ENCODE measurements at regions not wholly inside any gene's neighbourhood (a gene's known extent, or its start where the extent isn't known, plus 50 kb on each side); places are given as distances from the start of the nearest gene placed in this dataset.

DNA sequence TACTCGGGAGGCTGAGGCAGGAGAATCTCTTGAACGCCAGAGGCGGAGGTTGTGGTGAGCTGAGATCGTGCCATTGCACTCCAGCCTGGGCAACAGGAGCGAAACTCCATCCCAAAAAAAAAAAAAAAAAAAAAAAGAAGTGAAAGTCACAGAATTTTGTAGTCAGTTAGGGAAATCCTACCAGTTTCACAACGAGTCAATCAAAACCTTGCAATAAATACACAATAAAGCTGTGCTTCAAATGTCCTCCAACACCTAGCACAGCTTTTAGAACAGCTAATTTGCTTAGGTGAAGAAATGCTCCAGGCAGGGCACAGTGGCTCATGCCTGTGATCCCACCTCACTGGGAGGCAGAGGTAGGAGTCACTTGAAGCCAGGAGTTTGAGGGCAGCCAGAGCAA lies 112.8 kb upstream of the ATF7IP start:
- H3K27ac ChIP-seq (ENCODE audit: low read depth, low read length): no peak overlapping the region
- H3K4me1 ChIP-seq (ENCODE audit: control insufficient read depth in 2 of 2, insufficient read depth in 2 of 2, low read length in 2 of 2): peaks cover 22 to 26% of the 10 kb centered on the region in 2 donors
- Mint-ChIP-seq H3K27ac (peak overlapping the region in 2 of 9 donors; percentile 43 to 78), H3K36me3 (peaks cover 0 to 25% (median 0%) of the 10 kb centered on the region in 5 donors), H3K4me3 (no peak overlapping the region), H3K27me3 (no peaks in the 10 kb centered on the region), H3K9me3 (peaks cover 0 to 12% (median 3%) of the 10 kb centered on the region in 11 donors), H3K4me1 (peaks cover 33 to 48% (median 45%) of the 10 kb centered on the region in 7 donors)
- no peaks in the 10 kb centered on the region for H3K27me3 ChIP-seq (ENCODE audit: control insufficient read depth in 2 of 2, insufficient read depth in 2 of 2, low read length in 2 of 2)
- H3K4me3 ChIP-seq (ENCODE audit: low read length): no peak overlapping the region
- intact Hi-C loops (cut with micrococcal nuclease): loop anchor here in 1 of 2 donors (10.0 kb wide), 1 partner anchor 1312 kb away; no protein-coding TSS in a partner anchor
- ChIA-PET POLR2A (interaction anchor here (1.2 kb wide), 1 partner anchor 113 kb away, joined by 4 read pairs; the partner anchor contains the start of gene ATF7IP), CTCF (no interaction called here)
- H3K36me3 ChIP-seq (ENCODE audit: control insufficient read depth in 2 of 3, insufficient read depth in 3 of 3, low read length in 3 of 3): no peaks in the 10 kb centered on the region
- H3K9me3 ChIP-seq (ENCODE audit: control insufficient read depth in 2 of 3, low read length in 3 of 3): no peaks in the 10 kb centered on the region
- ATAC-seq: no peak
- no peak for DNase-seq

DNA sequence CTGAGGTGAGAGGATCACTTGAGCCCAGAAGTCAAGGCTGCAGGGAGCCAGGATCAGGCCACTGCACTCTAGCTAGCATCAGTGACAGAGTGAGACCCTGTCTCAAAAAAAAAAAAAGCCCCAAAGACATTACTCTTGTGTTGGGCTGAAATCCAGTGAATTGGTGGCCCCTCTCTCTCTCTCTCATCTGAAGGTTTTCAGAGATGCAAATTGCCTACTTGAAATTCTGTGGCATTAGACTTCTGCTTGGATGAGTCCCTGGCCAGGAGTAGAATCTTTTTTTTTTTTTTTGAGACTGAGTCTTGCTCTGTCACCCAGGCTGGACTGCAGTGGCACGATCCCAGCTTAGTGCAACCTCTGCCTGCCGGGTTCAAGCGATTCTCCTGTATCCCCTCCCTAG lies 112.0 kb upstream of the ATF7IP start:
- no peak overlapping the region for H3K4me3 Mint-ChIP-seq
- peaks cover 0 to 33% (median 0%) of the 10 kb centered on the region in 5 donors for H3K36me3 Mint-ChIP-seq
- Histone ChIP-seq H3K27ac (ENCODE audit: low read depth, low read length) (no peak overlapping the region), H3K9me3 (ENCODE audit: control insufficient read depth in 2 of 3, low read length in 3 of 3) (no peaks in the 10 kb centered on the region), H3K4me3 (ENCODE audit: low read length) (no peak overlapping the region), H3K27me3 (ENCODE audit: control insufficient read depth in 2 of 2, insufficient read depth in 2 of 2, low read length in 2 of 2) (no peaks in the 10 kb centered on the region), H3K36me3 (ENCODE audit: control insufficient read depth in 2 of 3, insufficient read depth in 3 of 3, low read length in 3 of 3) (no peaks in the 10 kb centered on the region), H3K4me1 (ENCODE audit: control insufficient read depth in 2 of 2, insufficient read depth in 2 of 2, low read length in 2 of 2) (peaks cover 30 to 34% of the 10 kb centered on the region in 2 donors)
- no peaks in the 10 kb centered on the region for H3K27me3 Mint-ChIP-seq
- DNase-seq (no peak), ATAC-seq (no peak)
- intact Hi-C loops (cut with micrococcal nuclease): loop anchor here in 1 of 2 donors (10.0 kb wide), 1 partner anchor 1311 kb away; no protein-coding TSS in a partner anchor
- H3K4me1 Mint-ChIP-seq: peaks cover 41 to 56% (median 53%) of the 10 kb centered on the region in 7 donors
- H3K9me3 Mint-ChIP-seq: peaks cover 0 to 20% (median 6%) of the 10 kb centered on the region in 11 donors
- POLR2A ChIA-PET: interaction anchor here (0.7 to 3.1 kb wide), 4 partner anchors 14 to 112 kb away, joined by 3 to 43 read pairs (median 15); partner anchors contain the start of gene ATF7IP
- H3K27ac Mint-ChIP-seq: no peak overlapping the region
- CTCF ChIA-PET: interaction anchor here (0.6 to 5.8 kb wide), 4 partner anchors 10 to 50 kb away, joined by 3 to 36 read pairs (median 3); no protein-coding TSS in a partner anchor

GRCh38 chr12:14254781-14255180 lies 110.7 kb upstream of the ATF7IP start:
- Mint-ChIP-seq H3K4me3 (peak overlapping the region in 4 of 10 donors; percentile 7 to 70 (median 50)), H3K36me3 (peaks cover 0 to 42% (median 3%) of the 10 kb centered on the region in 5 donors), H3K9me3 (peaks cover 0 to 29% (median 6%) of the 10 kb centered on the region in 11 donors), H3K4me1 (peaks cover 41 to 65% (median 62%) of the 10 kb centered on the region in 7 donors), H3K27ac (peak overlapping the region; percentile 51 to 99 (median 97)), H3K27me3 (no peaks in the 10 kb centered on the region)
- no peaks in the 10 kb centered on the region for H3K27me3 ChIP-seq (ENCODE audit: control insufficient read depth in 2 of 2, insufficient read depth in 2 of 2, low read length in 2 of 2)
- H3K4me3 ChIP-seq (ENCODE audit: low read length): no peak overlapping the region
- no peaks in the 10 kb centered on the region for H3K36me3 ChIP-seq (ENCODE audit: control insufficient read depth in 2 of 3, insufficient read depth in 3 of 3, low read length in 3 of 3)
- peaks cover 34 to 37% of the 10 kb centered on the region in 2 donors for H3K4me1 ChIP-seq (ENCODE audit: control insufficient read depth in 2 of 2, insufficient read depth in 2 of 2, low read length in 2 of 2)
- no peak overlapping the region for H3K27ac ChIP-seq (ENCODE audit: low read depth, low read length)
- DNase-seq (no peak), ATAC-seq (no peak)
- CTCF ChIA-PET: interaction anchor here (0.6 to 5.8 kb wide), 4 partner anchors 16 to 163 kb away, joined by 3 to 36 read pairs (median 9); no protein-coding TSS in a partner anchor
- no peaks in the 10 kb centered on the region for H3K9me3 ChIP-seq (ENCODE audit: control insufficient read depth in 2 of 3, low read length in 3 of 3)
- POLR2A ChIA-PET: interaction anchor here (0.6 to 3.1 kb wide), 8 partner anchors 12 to 1535 kb away, joined by 3 to 43 read pairs (median 4); partner anchors contain the start of genes ATF7IP and EPS8
- intact Hi-C loops (cut with micrococcal nuclease): loop anchor here (5.0 to 10.0 kb wide), 4 partner anchors 1310 to 1628 kb away; partner anchors contain the start of genes EPS8 (in 1 of the 2) and STRAP (in 1 of the 2)

GRCh38 chr12:14256121-14256520 lies 109.4 kb upstream of the ATF7IP start:
- Mint-ChIP-seq H3K36me3 (peaks cover 0 to 50% (median 3%) of the 10 kb centered on the region in 5 donors), H3K4me1 (peaks cover 41 to 69% (median 65%) of the 10 kb centered on the region in 7 donors), H3K27ac (peak overlapping the region; percentile 89 to 99 (median 98)), H3K9me3 (peaks cover 0 to 36% (median 12%) of the 10 kb centered on the region in 11 donors), H3K27me3 (no peaks in the 10 kb centered on the region), H3K4me3 (peak overlapping the region; percentile 25 to 80 (median 77))
- Histone ChIP-seq H3K9me3 (ENCODE audit: control insufficient read depth in 2 of 3, low read length in 3 of 3) (no peaks in the 10 kb centered on the region), H3K27ac (ENCODE audit: low read depth, low read length) (peak overlapping the region; percentile 65), H3K4me3 (ENCODE audit: low read length) (peak overlapping the region; percentile 31), H3K4me1 (ENCODE audit: control insufficient read depth in 2 of 2, insufficient read depth in 2 of 2, low read length in 2 of 2) (peaks cover 37 to 38% of the 10 kb centered on the region in 2 donors), H3K27me3 (ENCODE audit: control insufficient read depth in 2 of 2, insufficient read depth in 2 of 2, low read length in 2 of 2) (no peaks in the 10 kb centered on the region), H3K36me3 (ENCODE audit: control insufficient read depth in 2 of 3, insufficient read depth in 3 of 3, low read length in 3 of 3) (no peaks in the 10 kb centered on the region)
- intact Hi-C loops (cut with micrococcal nuclease): loop anchor here (1.0 to 10.0 kb wide), 11 partner anchors 16 to 1626 kb away; partner anchors contain the start of genes ATF7IP (in 2 of the 2), EPS8 (in 1 of the 2) and STRAP (in 1 of the 2)
- peak in 7 of 9 donors; percentile 43 to 76 (median 61) for DNase-seq
- CTCF ChIA-PET: interaction anchor here (0.9 to 5.8 kb wide), 7 partner anchors 11 to 198 kb away, joined by 3 to 36 read pairs (median 5); partner anchors contain the start of gene ATF7IP
- POLR2A ChIA-PET: interaction anchor here (0.6 to 3.1 kb wide), 10 partner anchors 13 to 515 kb away, joined by 3 to 43 read pairs (median 4); partner anchors contain the start of gene ATF7IP
- peak; percentile 64 for ATAC-seq

GRCh38 chr12:14256555-14257169 lies 108.8 kb upstream of the ATF7IP start:
- peak overlapping the region; percentile 31 for H3K4me3 ChIP-seq (ENCODE audit: low read length)
- peak; percentile 84 for ATAC-seq

GRCh38 chr12:14257303-14257733 lies 108.2 kb upstream of the ATF7IP start:
- Mint-ChIP-seq H3K27ac (peak overlapping the region; percentile 89 to 99 (median 98)), H3K4me3 (peak overlapping the region; percentile 67 to 81 (median 77)), H3K4me1 (peaks cover 37 to 63% (median 61%) of the 10 kb centered on the region in 7 donors), H3K27me3 (no peaks in the 10 kb centered on the region), H3K36me3 (peaks cover 0 to 50% (median 3%) of the 10 kb centered on the region in 5 donors), H3K9me3 (peaks cover 0 to 36% (median 12%) of the 10 kb centered on the region in 11 donors)
- peak overlapping the region; percentile 65 for H3K27ac ChIP-seq (ENCODE audit: low read depth, low read length)
- ChIA-PET POLR2A (interaction anchor here (0.5 to 2.2 kb wide), 9 partner anchors 16 to 516 kb away, joined by 3 to 42 read pairs (median 5); partner anchors contain the start of gene ATF7IP), CTCF (interaction anchor here (0.6 to 5.8 kb wide), 7 partner anchors 18 to 225 kb away, joined by 3 to 36 read pairs (median 5); partner anchors contain the start of gene ATF7IP)
- peak overlapping the region; percentile 31 for H3K4me3 ChIP-seq (ENCODE audit: low read length)
- no peaks in the 10 kb centered on the region for H3K9me3 ChIP-seq (ENCODE audit: control insufficient read depth in 2 of 3, low read length in 3 of 3)
- H3K27me3 ChIP-seq (ENCODE audit: control insufficient read depth in 2 of 2, insufficient read depth in 2 of 2, low read length in 2 of 2): no peaks in the 10 kb centered on the region
- H3K4me1 ChIP-seq (ENCODE audit: control insufficient read depth in 2 of 2, insufficient read depth in 2 of 2, low read length in 2 of 2): peaks cover 37 to 38% of the 10 kb centered on the region in 2 donors
- no peak for ATAC-seq
- intact Hi-C loops (cut with micrococcal nuclease): loop anchor here (1.0 to 10.0 kb wide), 9 partner anchors 128 to 1625 kb away; partner anchors contain the start of genes ARHGDIB (in 1 of the 2), EPS8 (in 1 of the 2) and STRAP (in 1 of the 2)
- no peaks in the 10 kb centered on the region for H3K36me3 ChIP-seq (ENCODE audit: control insufficient read depth in 2 of 3, insufficient read depth in 3 of 3, low read length in 3 of 3)
- no peak for DNase-seq

More at GRCh38 chr12:14256555-14257169, 108.8 kb upstream of the ATF7IP start:
- peak overlapping the region; percentile 56 to 80 (median 77) for H3K4me3 Mint-ChIP-seq
- intact Hi-C loops (cut with micrococcal nuclease): loop anchor here (1.0 to 10.0 kb wide), 13 partner anchors 16 to 1626 kb away; partner anchors contain the start of genes ATF7IP (in 2 of the 2), ARHGDIB (in 1 of the 2), EPS8 (in 1 of the 2) and STRAP (in 1 of the 2)
- peaks cover 0 to 36% (median 12%) of the 10 kb centered on the region in 11 donors for H3K9me3 Mint-ChIP-seq
- H3K27me3 Mint-ChIP-seq: no peaks in the 10 kb centered on the region
- H3K27ac Mint-ChIP-seq: peak overlapping the region; percentile 89 to 99 (median 98)
- DNase-seq: peak; percentile 41 to 83 (median 72)
- ChIA-PET POLR2A (interaction anchor here (0.6 to 3.1 kb wide), 9 partner anchors 14 to 515 kb away, joined by 3 to 43 read pairs (median 7); partner anchors contain the start of gene ATF7IP), CTCF (interaction anchor here (0.9 to 5.8 kb wide), 6 partner anchors 12 to 197 kb away, joined by 3 to 36 read pairs (median 8); partner anchors contain the start of gene ATF7IP)
- H3K27ac ChIP-seq (ENCODE audit: low read depth, low read length): peak overlapping the region; percentile 65
- H3K36me3 Mint-ChIP-seq: peaks cover 0 to 50% (median 3%) of the 10 kb centered on the region in 5 donors
- peaks cover 37 to 38% of the 10 kb centered on the region in 2 donors for H3K4me1 ChIP-seq (ENCODE audit: control insufficient read depth in 2 of 2, insufficient read depth in 2 of 2, low read length in 2 of 2)
- H3K27me3 ChIP-seq (ENCODE audit: control insufficient read depth in 2 of 2, insufficient read depth in 2 of 2, low read length in 2 of 2): no peaks in the 10 kb centered on the region
- peaks cover 37 to 65% (median 61%) of the 10 kb centered on the region in 7 donors for H3K4me1 Mint-ChIP-seq
- no peaks in the 10 kb centered on the region for H3K36me3 ChIP-seq (ENCODE audit: control insufficient read depth in 2 of 3, insufficient read depth in 3 of 3, low read length in 3 of 3)
- no peaks in the 10 kb centered on the region for H3K9me3 ChIP-seq (ENCODE audit: control insufficient read depth in 2 of 3, low read length in 3 of 3)
